ENCODE measurements at regions not wholly inside any gene's neighbourhood (a gene's known extent, or its start where the extent isn't known, plus 50 kb on each side); places are given as distances from the start of the nearest gene placed in this dataset.

- Histone ChIP-seq H3K79me2 (ENCODE audit: low read length) (no peaks in the 10 kb centered on the region), H3K9ac (ENCODE audit: low read length) (no peak overlapping the region), H4K20me1 (ENCODE audit: insufficient read depth, low read depth, low read length) (no peaks in the 10 kb centered on the region), H2AFZ (ENCODE audit: low read length) (no peak overlapping the region), H3K9me3 (ENCODE audit: low read length) (no peaks in the 10 kb centered on the region), H3K4me2 (ENCODE audit: low read depth, low read length, poor library complexity, severe bottlenecking) (no peak overlapping the region), H3K36me3 (ENCODE audit: insufficient read depth, low read length) (no peaks in the 10 kb centered on the region), H3K27me3 (ENCODE audit: low read length) (no peaks in the 10 kb centered on the region), H3K4me1 (ENCODE audit: low read length) (no peaks in the 10 kb centered on the region), H3K4me3 (ENCODE audit: low read length) (no peak overlapping the region), H3K9me2 (replicated peaks; ENCODE audit: insufficient read depth, low read length) (no peaks in the 10 kb centered on the region), H3K27ac (ENCODE audit: low read length) (no peak overlapping the region)
- DNase-seq = no peak
Observed at GRCh38 chr1:101150670-101151069, 86.1 kb upstream of the S1PR1 start.

GRCh38 chr1:101150266-101150665 lies 86.6 kb upstream of the S1PR1 start:
- no peaks in the 10 kb centered on the region for H3K36me3 ChIP-seq (ENCODE audit: insufficient read depth, low read length)
- H3K9ac ChIP-seq (ENCODE audit: low read length) = no peak overlapping the region
- H3K4me3 ChIP-seq (ENCODE audit: low read length) = no peak overlapping the region
- no peak overlapping the region for H2AFZ ChIP-seq (ENCODE audit: low read length)
- H3K27me3 ChIP-seq (ENCODE audit: low read length) = no peaks in the 10 kb centered on the region
- H3K4me1 ChIP-seq (ENCODE audit: low read length) = peaks cover 1% of the 10 kb centered on the region; the same call in 1 of the 2 replicates
- H3K9me2 ChIP-seq (replicated peaks; ENCODE audit: insufficient read depth, low read length) = no peaks in the 10 kb centered on the region
- H3K27ac ChIP-seq (ENCODE audit: low read length) = no peak overlapping the region
- H3K79me2 ChIP-seq (ENCODE audit: low read length) = no peaks in the 10 kb centered on the region
- H3K9me3 ChIP-seq (ENCODE audit: low read length) = no peaks in the 10 kb centered on the region
- H4K20me1 ChIP-seq (ENCODE audit: insufficient read depth, low read depth, low read length) = no peaks in the 10 kb centered on the region
- no peak for DNase-seq
- H3K4me2 ChIP-seq (ENCODE audit: low read depth, low read length, poor library complexity, severe bottlenecking) = no peak overlapping the region

DNA sequence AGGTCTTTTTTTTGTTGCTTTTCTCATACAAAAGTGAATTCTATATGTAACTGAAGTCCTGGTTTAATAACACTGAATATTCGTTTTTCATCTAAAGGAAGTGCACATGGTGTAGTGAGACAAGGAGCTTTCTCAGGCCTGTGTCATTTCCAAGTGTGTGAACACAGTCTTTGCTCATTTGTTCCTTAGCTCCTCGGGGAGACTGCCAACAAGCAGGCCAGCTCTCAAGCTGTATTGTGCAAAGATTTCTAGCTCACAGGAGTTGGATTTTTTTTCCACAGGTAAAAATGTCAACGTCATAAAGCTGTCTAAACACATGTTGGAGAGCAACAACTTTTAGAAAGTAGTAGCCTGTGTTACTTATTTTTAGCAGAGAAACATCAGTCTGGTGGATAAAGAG lies 87.8 kb upstream of the S1PR1 start:
- H3K9me3 ChIP-seq (ENCODE audit: low read length) = no peaks in the 10 kb centered on the region
- H3K4me1 ChIP-seq (ENCODE audit: low read length) = peaks cover 7% of the 10 kb centered on the region
- H3K4me2 ChIP-seq (ENCODE audit: low read depth, low read length, poor library complexity, severe bottlenecking) = no peak overlapping the region
- no peaks in the 10 kb centered on the region for H3K27me3 ChIP-seq (ENCODE audit: low read length)
- no peaks in the 10 kb centered on the region for H3K9me2 ChIP-seq (replicated peaks; ENCODE audit: insufficient read depth, low read length)
- no peak overlapping the region for H3K4me3 ChIP-seq (ENCODE audit: low read length)
- H3K27ac ChIP-seq (ENCODE audit: low read length) = no peak overlapping the region
- no peak overlapping the region for H2AFZ ChIP-seq (ENCODE audit: low read length)
- no peaks in the 10 kb centered on the region for H3K36me3 ChIP-seq (ENCODE audit: insufficient read depth, low read length)
- DNase-seq = no peak
- no peaks in the 10 kb centered on the region for H4K20me1 ChIP-seq (ENCODE audit: insufficient read depth, low read depth, low read length)
- no peaks in the 10 kb centered on the region for H3K79me2 ChIP-seq (ENCODE audit: low read length)
- no peak overlapping the region for H3K9ac ChIP-seq (ENCODE audit: low read length)

DNA sequence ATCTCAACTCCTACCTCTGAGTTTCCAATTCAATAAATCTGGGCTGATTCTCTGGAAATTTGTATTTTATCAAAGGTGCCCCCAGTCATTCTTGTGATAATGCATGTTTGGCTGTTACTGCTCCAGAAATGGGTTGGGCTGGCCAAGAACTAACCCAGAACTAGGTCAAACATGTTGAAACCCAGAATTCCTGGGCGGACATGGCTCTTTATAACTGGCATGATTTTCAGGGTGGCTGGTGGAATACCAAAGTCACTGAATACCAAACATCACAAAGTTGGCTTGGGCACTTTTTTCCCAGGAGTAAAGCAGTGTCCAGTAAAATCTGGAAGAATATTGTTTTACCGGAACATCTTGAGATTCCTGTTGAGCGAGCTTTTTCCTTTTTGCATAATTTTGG lies 89.4 kb upstream of the S1PR1 start:
- no peak overlapping the region for H3K9ac ChIP-seq (ENCODE audit: low read length)
- H2AFZ ChIP-seq (ENCODE audit: low read length) = no peak overlapping the region
- DNase-seq = no peak
- H3K27ac ChIP-seq (ENCODE audit: low read length) = no peak overlapping the region
- no peak overlapping the region for H3K4me2 ChIP-seq (ENCODE audit: low read depth, low read length, poor library complexity, severe bottlenecking)
- H4K20me1 ChIP-seq (ENCODE audit: insufficient read depth, low read depth, low read length) = no peaks in the 10 kb centered on the region
- no peak overlapping the region for H3K4me3 ChIP-seq (ENCODE audit: low read length)
- H3K79me2 ChIP-seq (ENCODE audit: low read length) = no peaks in the 10 kb centered on the region
- H3K36me3 ChIP-seq (ENCODE audit: insufficient read depth, low read length) = no peaks in the 10 kb centered on the region
- no peaks in the 10 kb centered on the region for H3K27me3 ChIP-seq (ENCODE audit: low read length)
- no peaks in the 10 kb centered on the region for H3K9me2 ChIP-seq (replicated peaks; ENCODE audit: insufficient read depth, low read length)
- no peaks in the 10 kb centered on the region for H3K9me3 ChIP-seq (ENCODE audit: low read length)
- H3K4me1 ChIP-seq (ENCODE audit: low read length) = peaks cover 7% of the 10 kb centered on the region

GRCh38 chr1:101145449-101145820 lies 91.4 kb upstream of the S1PR1 start:
- Histone ChIP-seq H3K9me2 (replicated peaks; ENCODE audit: insufficient read depth, low read length) (no peaks in the 10 kb centered on the region), H3K36me3 (ENCODE audit: insufficient read depth, low read length) (no peaks in the 10 kb centered on the region), H2AFZ (ENCODE audit: low read length) (0 out of 2 replicates have a peak overlapping the region, but pooled peaks have one; percentile 52), H4K20me1 (ENCODE audit: insufficient read depth, low read depth, low read length) (no peaks in the 10 kb centered on the region), H3K79me2 (ENCODE audit: low read length) (no peaks in the 10 kb centered on the region), H3K9ac (ENCODE audit: low read length) (no peak overlapping the region), H3K4me1 (ENCODE audit: low read length) (peaks cover 7% of the 10 kb centered on the region), H3K4me2 (ENCODE audit: low read depth, low read length, poor library complexity, severe bottlenecking) (no peak overlapping the region), H3K27me3 (ENCODE audit: low read length) (no peaks in the 10 kb centered on the region), H3K27ac (ENCODE audit: low read length) (no peak overlapping the region), H3K9me3 (ENCODE audit: low read length) (no peaks in the 10 kb centered on the region), H3K4me3 (ENCODE audit: low read length) (no peak overlapping the region)
- DNase-seq = no peak

GRCh38 chr1:101144671-101145448 lies 92.0 kb upstream of the S1PR1 start:
- Histone ChIP-seq H3K79me2 (ENCODE audit: low read length) (no peaks in the 10 kb centered on the region), H3K9me3 (ENCODE audit: low read length) (no peaks in the 10 kb centered on the region), H4K20me1 (ENCODE audit: insufficient read depth, low read depth, low read length) (no peaks in the 10 kb centered on the region), H2AFZ (ENCODE audit: low read length) (peak overlapping the region; percentile 52; the same call in 1 of the 2 replicates), H3K27me3 (ENCODE audit: low read length) (no peaks in the 10 kb centered on the region), H3K4me1 (ENCODE audit: low read length) (peaks cover 7% of the 10 kb centered on the region), H3K9ac (ENCODE audit: low read length) (no peak overlapping the region), H3K4me2 (ENCODE audit: low read depth, low read length, poor library complexity, severe bottlenecking) (no peak overlapping the region), H3K4me3 (ENCODE audit: low read length) (no peak overlapping the region), H3K36me3 (ENCODE audit: insufficient read depth, low read length) (no peaks in the 10 kb centered on the region), H3K27ac (ENCODE audit: low read length) (no peak overlapping the region), H3K9me2 (replicated peaks; ENCODE audit: insufficient read depth, low read length) (no peaks in the 10 kb centered on the region)
- no peak for DNase-seq

DNA sequence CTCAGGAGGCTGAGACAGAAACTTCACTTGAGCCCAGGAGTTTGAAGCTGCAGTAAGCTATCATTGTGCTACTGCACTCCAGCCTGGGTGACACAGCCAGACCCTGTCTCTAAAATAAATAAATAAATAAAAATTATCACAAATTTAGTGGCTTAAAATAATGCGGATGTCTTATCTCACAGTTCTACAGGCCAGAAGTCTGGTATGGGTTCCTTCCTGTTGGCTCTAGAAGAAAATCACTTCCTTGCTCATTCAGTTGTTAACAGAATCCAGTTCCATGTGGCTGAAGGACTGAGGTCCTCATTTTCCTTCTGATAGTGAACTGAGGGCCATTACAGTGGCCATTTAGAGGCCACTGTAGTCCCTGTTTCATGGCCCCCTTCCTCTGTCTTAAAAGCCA lies 94.6 kb upstream of the S1PR1 start:
- Histone ChIP-seq H3K4me3 (ENCODE audit: low read length) (no peak overlapping the region), H3K9ac (ENCODE audit: low read length) (no peak overlapping the region), H3K4me1 (ENCODE audit: low read length) (peaks cover 10% of the 10 kb centered on the region), H3K27ac (ENCODE audit: low read length) (no peak overlapping the region), H3K9me3 (ENCODE audit: low read length) (no peaks in the 10 kb centered on the region), H3K9me2 (replicated peaks; ENCODE audit: insufficient read depth, low read length) (no peaks in the 10 kb centered on the region), H3K27me3 (ENCODE audit: low read length) (no peaks in the 10 kb centered on the region), H3K36me3 (ENCODE audit: insufficient read depth, low read length) (no peaks in the 10 kb centered on the region), H3K79me2 (ENCODE audit: low read length) (no peaks in the 10 kb centered on the region), H3K4me2 (ENCODE audit: low read depth, low read length, poor library complexity, severe bottlenecking) (no peak overlapping the region), H2AFZ (ENCODE audit: low read length) (no peak overlapping the region), H4K20me1 (ENCODE audit: insufficient read depth, low read depth, low read length) (no peaks in the 10 kb centered on the region)
- no peak for DNase-seq

DNA sequence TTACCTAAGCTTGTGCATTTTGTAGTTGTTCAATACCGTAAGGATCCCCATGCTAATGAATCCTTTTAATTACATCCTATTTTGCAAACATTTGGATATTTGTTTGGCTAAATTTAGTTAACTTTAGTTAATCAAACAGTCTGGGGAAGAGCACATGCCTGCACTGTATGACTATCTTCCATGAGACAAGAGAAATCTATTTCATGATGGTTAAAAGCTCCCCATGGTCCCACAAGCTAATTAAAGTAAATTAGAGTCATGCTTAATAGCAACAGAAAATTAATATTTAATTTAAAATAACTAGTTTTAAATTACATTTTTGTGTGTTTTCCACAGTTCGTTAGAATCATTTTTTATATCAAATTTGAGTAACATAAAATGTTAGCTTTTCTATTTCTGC lies 95.4 kb upstream of the S1PR1 start:
- DNase-seq = no peak
- H4K20me1 ChIP-seq (ENCODE audit: insufficient read depth, low read depth, low read length) = no peaks in the 10 kb centered on the region
- no peaks in the 10 kb centered on the region for H3K27me3 ChIP-seq (ENCODE audit: low read length)
- peaks cover 19% of the 10 kb centered on the region for H3K4me1 ChIP-seq (ENCODE audit: low read length)
- H3K9me2 ChIP-seq (replicated peaks; ENCODE audit: insufficient read depth, low read length) = no peaks in the 10 kb centered on the region
- no peak overlapping the region for H2AFZ ChIP-seq (ENCODE audit: low read length)
- no peak overlapping the region for H3K9ac ChIP-seq (ENCODE audit: low read length)
- H3K79me2 ChIP-seq (ENCODE audit: low read length) = no peaks in the 10 kb centered on the region
- no peak overlapping the region for H3K4me2 ChIP-seq (ENCODE audit: low read depth, low read length, poor library complexity, severe bottlenecking)
- no peaks in the 10 kb centered on the region for H3K36me3 ChIP-seq (ENCODE audit: insufficient read depth, low read length)
- no peak overlapping the region for H3K4me3 ChIP-seq (ENCODE audit: low read length)
- no peaks in the 10 kb centered on the region for H3K9me3 ChIP-seq (ENCODE audit: low read length)
- no peak overlapping the region for H3K27ac ChIP-seq (ENCODE audit: low read length)
